Ishikawa (cell line): ENCODE measurements at regions not wholly inside any gene's neighbourhood (a gene's known extent, or its start where the extent isn't known, plus 50 kb on each side); places are given as distances from the start of the nearest gene placed in this dataset.

Source experiments
- CEBPB ChIP-seq: IDR thresholded peaks from 2 replicates; pipeline ENCODE4 v1.6.1; 2012
- CREB1 ChIP-seq: IDR thresholded peaks from 2 replicates; pipeline ENCODE4 v1.6.1; 2012; ENCODE audit warnings: low read depth
- EGR1 ChIP-seq: IDR thresholded peaks from 2 replicates; pipeline ENCODE4 v1.6.1; 2012
- EP300 ChIP-seq: IDR thresholded peaks from 2 replicates; pipeline ENCODE4 v1.6.1; 2012; ENCODE audit warnings: borderline replicate concordance
- FOXM1 ChIP-seq: IDR thresholded peaks from 2 replicates; pipeline ENCODE4 v1.6.1; 2012; ENCODE audit warnings: low read depth, borderline replicate concordance
- MAX ChIP-seq: IDR thresholded peaks from 2 replicates; pipeline ENCODE4 v1.6.1; 2012
- NFIC ChIP-seq: IDR thresholded peaks from 2 replicates; pipeline ENCODE4 v1.6.1; 2012
- RAD21 ChIP-seq: IDR thresholded peaks from 2 replicates; pipeline ENCODE4 v1.6.1; 2012; ENCODE audit warnings: low read depth
- REST ChIP-seq: IDR thresholded peaks from 2 replicates; pipeline ENCODE4 v1.6.1; 2012; ENCODE audit warnings: low read depth, mild to moderate bottlenecking
- TAF1 ChIP-seq: IDR thresholded peaks from 2 replicates; pipeline ENCODE4 v1.6.1; 2012; ENCODE audit warnings: low read depth, mild to moderate bottlenecking
- TCF12 ChIP-seq: IDR thresholded peaks from 2 replicates; pipeline ENCODE4 v1.6.1; 2012; ENCODE audit warnings: low read depth
- TEAD4 ChIP-seq: IDR thresholded peaks from 2 replicates; pipeline ENCODE4 v1.6.1; 2012
- USF1 ChIP-seq: IDR thresholded peaks from 2 replicates; pipeline ENCODE4 v1.6.1; 2012
- YY1 ChIP-seq: IDR thresholded peaks from 2 replicates; pipeline ENCODE4 v1.6.1; 2012; ENCODE audit warnings: low read depth
- ZBTB7A ChIP-seq: IDR thresholded peaks from 2 replicates; pipeline ENCODE4 v1.6.1; 2012; ENCODE audit warnings: low read depth

- TF ChIP-seq ZBTB7A (no peak), TAF1 (no peak), TEAD4 (no peak)
Measured at GRCh38 chr4:12296366-12296765, 867.7 kb upstream of the HS3ST1 start.

- TF ChIP-seq CREB1 (no peak), NFIC (no peak), ZBTB7A (no peak), USF1 (no peak), FOXM1 (no peak), TCF12 (no peak), EP300 (no peak), RAD21 (no peak), TEAD4 (no peak), CEBPB (no peak), EGR1 (no peak), REST (no peak), MAX (no peak), YY1 (no peak), TAF1 (no peak)
Measured at GRCh38 chr4:12293906-12294525, 865.3 kb upstream of the HS3ST1 start.

GRCh38 chr4:12286351-12286750 is 857.7 kb upstream of the HS3ST1 start:
- peak; percentile 82 for TF ChIP-seq CEBPB
- TF ChIP-seq EP300: no peak

GRCh38 chr4:12270546-12270945 is 841.9 kb upstream of the HS3ST1 start:
- TF ChIP-seq TCF12: no peak
- no peak for TF ChIP-seq EP300
- no peak for TF ChIP-seq RAD21
- no peak for TF ChIP-seq CEBPB
- no peak for TF ChIP-seq REST
- no peak for TF ChIP-seq NFIC
- TF ChIP-seq CREB1: no peak
- no peak for TF ChIP-seq ZBTB7A

- TF ChIP-seq EP300: no peak
- TF ChIP-seq ZBTB7A: no peak
- no peak for TF ChIP-seq EGR1
- no peak for TF ChIP-seq TEAD4
- no peak for TF ChIP-seq TAF1
- no peak for TF ChIP-seq MAX
- no peak for TF ChIP-seq RAD21
- no peak for TF ChIP-seq CEBPB
- TF ChIP-seq NFIC: no peak
- no peak for TF ChIP-seq FOXM1
- TF ChIP-seq TCF12: no peak
- no peak for TF ChIP-seq USF1
- TF ChIP-seq YY1: no peak
- no peak for TF ChIP-seq CREB1
- no peak for TF ChIP-seq REST
Measured at GRCh38 chr4:12265554-12265953, 836.9 kb upstream of the HS3ST1 start.
